ENCODE measurements at regions not wholly inside any gene's neighbourhood (a gene's known extent, or its start where the extent isn't known, plus 50 kb on each side); places are given as distances from the start of the nearest gene placed in this dataset.

- TF ChIP-seq CHD7 (IDR thresholded peaks at IDR 0.05; ENCODE audit: insufficient replicate concordance, low read length): no peak
- TF ChIP-seq TCF12 (IDR thresholded peaks at IDR 0.05; ENCODE audit: low read depth, low read length): no peak
- no peak for TF ChIP-seq SP2 (IDR thresholded peaks at IDR 0.05; ENCODE audit: low read length)
- no peak for TF ChIP-seq JUN (IDR thresholded peaks at IDR 0.05; ENCODE audit: low read depth, low read length)
- TF ChIP-seq CTBP2 (IDR thresholded peaks at IDR 0.05; ENCODE audit: borderline replicate concordance, insufficient read depth, insufficient read length, low read length): no peak
- no peak for TF ChIP-seq RFX5 (IDR thresholded peaks at IDR 0.05; ENCODE audit: borderline replicate concordance, low read depth, low read length)
- no peak for TF ChIP-seq YY1 (IDR thresholded peaks at IDR 0.05; ENCODE audit: low read depth, low read length)
These were observed 70.1 kb upstream of the MED14 start (continued) for GRCh38 chrX:40805404-40805803.

Measured in H1 (cell line).